Stimulated activated naive CD8-positive, alpha-beta T cell treated with anti-CD3 and anti-CD28 coated beads, Interleukin-15, Interleukin-2, amounts not matched to agents 100 ng/mL and 50 ng/mL, for 24 hours (primary cell): ENCODE measurements at regions not wholly inside any gene's neighbourhood (a gene's known extent, or its start where the extent isn't known, plus 50 kb on each side); places are given as distances from the start of the nearest gene placed in this dataset.

Source experiments
- H3K27ac Mint-ChIP-seq: one replicate; pipeline ENCODE4 v1.8.0; 2021; ENCODE audit warnings: mild to moderate bottlenecking, mixed read lengths
- H3K27me3 Mint-ChIP-seq: one replicate; pipeline ENCODE4 v1.8.0; 2021; ENCODE audit warnings: mixed read lengths
- H3K36me3 Mint-ChIP-seq: one replicate; pipeline ENCODE4 v1.8.0; 2021; ENCODE audit warnings: low read depth, mixed read lengths
- H3K4me1 Mint-ChIP-seq: one replicate; pipeline ENCODE4 v1.8.0; 2021; ENCODE audit warnings: low read depth, mixed read lengths
- H3K4me3 Mint-ChIP-seq: one replicate; pipeline ENCODE4 v1.8.0; 2021; ENCODE audit warnings: mild to moderate bottlenecking, mixed read lengths
- H3K9me3 Mint-ChIP-seq: one replicate; pipeline ENCODE4 v1.8.0; 2021; ENCODE audit warnings: mixed read lengths

GRCh38 chr4:166637816-166638215 is 596.5 kb downstream of the SPOCK3 start:
- no peak overlapping the region for H3K4me3 Mint-ChIP-seq
- H3K27me3 Mint-ChIP-seq: no peaks in the 10 kb centered on the region
- no peak overlapping the region for H3K27ac Mint-ChIP-seq
- H3K9me3 Mint-ChIP-seq: peaks cover 9% of the 10 kb centered on the region
- no peaks in the 10 kb centered on the region for H3K36me3 Mint-ChIP-seq
- H3K4me1 Mint-ChIP-seq: no peaks in the 10 kb centered on the region

DNA sequence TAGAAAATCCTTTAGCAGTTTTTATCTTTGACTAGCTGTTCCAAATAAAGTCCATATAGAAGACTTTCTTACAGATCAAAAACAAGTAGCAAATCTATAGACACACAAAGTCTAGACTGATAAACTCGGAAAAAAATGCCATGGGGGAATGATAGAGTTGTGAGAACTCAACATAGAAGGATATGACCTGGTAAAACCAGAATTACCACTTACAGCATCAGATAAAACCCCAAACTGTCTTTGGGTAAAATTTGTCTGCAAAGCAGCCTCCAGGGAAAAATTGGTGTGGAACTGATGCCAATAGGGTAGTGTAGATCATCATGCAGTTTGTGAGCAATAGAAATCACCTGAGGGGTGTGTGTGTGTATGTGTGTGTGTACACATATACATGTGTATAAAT is 579.1 kb downstream of the SPOCK3 start:
- Mint-ChIP-seq H3K4me3 (no peak overlapping the region), H3K27ac (no peak overlapping the region), H3K4me1 (no peaks in the 10 kb centered on the region), H3K9me3 (no peaks in the 10 kb centered on the region), H3K27me3 (no peaks in the 10 kb centered on the region), H3K36me3 (no peaks in the 10 kb centered on the region)

DNA sequence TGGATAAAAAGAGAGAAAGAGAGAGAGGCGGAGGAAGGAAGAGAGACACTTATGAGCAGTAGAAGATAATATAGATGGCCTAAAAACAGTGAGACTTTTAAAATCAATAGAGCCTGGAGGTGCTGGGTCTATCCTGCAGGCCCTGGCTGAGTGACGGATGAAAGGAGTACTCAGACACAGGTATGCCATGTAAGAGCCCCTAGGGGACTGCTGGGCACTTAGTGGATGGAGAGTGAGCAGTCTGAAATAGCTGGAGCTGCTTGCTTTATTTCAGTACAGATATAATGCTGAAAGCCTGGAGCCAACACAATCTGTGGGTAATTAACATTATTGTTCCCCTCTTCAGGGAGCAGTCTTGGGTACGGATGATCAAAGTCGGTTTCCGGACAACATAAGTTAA is 578.6 kb downstream of the SPOCK3 start:
- Mint-ChIP-seq H3K27ac (no peak overlapping the region), H3K27me3 (no peaks in the 10 kb centered on the region), H3K36me3 (no peaks in the 10 kb centered on the region), H3K9me3 (peaks cover 4% of the 10 kb centered on the region), H3K4me1 (no peaks in the 10 kb centered on the region), H3K4me3 (no peak overlapping the region)

DNA sequence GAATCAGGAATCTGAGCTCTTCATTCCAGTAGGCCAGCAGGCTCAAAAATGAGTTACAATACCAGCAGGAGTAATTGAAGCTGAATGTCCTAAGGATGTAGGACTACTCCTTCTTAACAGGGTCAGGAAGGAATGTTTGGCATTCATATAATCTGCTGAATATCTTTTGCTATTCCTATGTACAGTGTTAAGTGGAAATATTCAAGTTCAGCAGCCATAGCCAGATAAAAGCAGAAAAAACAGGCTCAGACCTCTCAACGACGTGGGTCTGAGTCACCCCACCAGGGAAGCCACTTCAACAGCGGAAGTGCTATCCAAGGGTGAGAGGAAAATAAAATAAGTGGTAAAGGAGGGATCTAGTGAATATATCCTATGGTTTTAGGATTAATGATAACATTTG is 577.0 kb downstream of the SPOCK3 start:
- Mint-ChIP-seq H3K27me3 (no peaks in the 10 kb centered on the region), H3K27ac (no peak overlapping the region), H3K9me3 (peaks cover 4% of the 10 kb centered on the region), H3K4me3 (no peak overlapping the region), H3K36me3 (no peaks in the 10 kb centered on the region), H3K4me1 (no peaks in the 10 kb centered on the region)

DNA sequence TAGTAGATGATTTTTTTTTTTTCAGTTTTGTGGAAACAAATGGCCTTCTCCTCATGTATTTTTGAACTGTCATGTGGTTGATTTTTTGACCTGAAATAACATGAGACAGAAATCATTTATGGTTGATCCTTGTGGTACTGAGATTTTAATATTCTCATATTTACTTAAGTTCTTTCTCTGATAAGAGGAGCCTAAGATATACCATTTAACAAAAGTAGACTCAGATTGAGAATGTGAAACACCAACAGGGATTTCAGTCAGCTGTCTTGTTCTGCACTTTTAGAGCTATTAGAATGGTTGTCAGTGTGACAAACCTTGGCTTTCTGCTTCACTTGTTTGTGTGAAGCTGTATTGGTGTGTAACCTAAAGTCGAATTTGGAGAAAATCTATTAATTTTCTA is 575.7 kb downstream of the SPOCK3 start:
- H3K36me3 Mint-ChIP-seq: no peaks in the 10 kb centered on the region
- peaks cover 7% of the 10 kb centered on the region for H3K9me3 Mint-ChIP-seq
- H3K27ac Mint-ChIP-seq: no peak overlapping the region
- H3K4me3 Mint-ChIP-seq: no peak overlapping the region
- no peaks in the 10 kb centered on the region for H3K27me3 Mint-ChIP-seq
- no peaks in the 10 kb centered on the region for H3K4me1 Mint-ChIP-seq

DNA sequence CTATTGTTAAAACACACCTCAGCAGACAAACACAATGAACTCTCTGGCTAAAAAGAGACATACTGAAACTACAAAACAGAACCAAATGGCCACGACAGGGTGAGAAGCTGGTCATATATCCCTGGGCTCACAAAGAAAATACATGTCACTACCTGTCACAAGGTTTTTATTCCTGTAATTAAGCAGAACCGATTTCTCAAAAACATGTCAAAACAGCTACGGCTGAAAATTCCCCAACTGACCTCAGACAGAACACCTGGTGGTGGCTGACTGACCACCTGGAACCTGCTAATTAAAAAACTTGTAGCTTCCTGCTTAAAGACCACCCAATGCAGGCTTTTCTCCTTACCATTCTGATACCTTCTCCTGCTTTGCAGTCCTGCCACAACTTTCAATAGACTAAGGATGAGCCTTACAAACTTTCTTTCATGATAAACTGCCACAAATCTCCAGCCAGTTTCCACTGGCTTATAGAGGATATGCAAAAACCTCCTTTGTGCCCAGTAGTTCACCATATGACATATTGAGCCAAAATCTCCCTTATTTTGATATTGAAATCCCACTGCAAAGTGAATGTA is 571.9 kb downstream of the SPOCK3 start:
- Mint-ChIP-seq H3K4me1 (no peaks in the 10 kb centered on the region), H3K4me3 (no peak overlapping the region), H3K27me3 (no peaks in the 10 kb centered on the region), H3K9me3 (peaks cover 7% of the 10 kb centered on the region), H3K36me3 (no peaks in the 10 kb centered on the region), H3K27ac (no peak overlapping the region)

- H3K4me3 Mint-ChIP-seq: no peak overlapping the region
- H3K36me3 Mint-ChIP-seq: no peaks in the 10 kb centered on the region
- no peaks in the 10 kb centered on the region for H3K4me1 Mint-ChIP-seq
- no peak overlapping the region for H3K27ac Mint-ChIP-seq
- H3K27me3 Mint-ChIP-seq: no peaks in the 10 kb centered on the region
- H3K9me3 Mint-ChIP-seq: peaks cover 5% of the 10 kb centered on the region
These were observed 564.0 kb downstream of the SPOCK3 start for GRCh38 chr4:166670341-166670740.

GRCh38 chr4:166673911-166674310 is 560.4 kb downstream of the SPOCK3 start:
- Mint-ChIP-seq H3K4me1 (no peaks in the 10 kb centered on the region), H3K4me3 (no peak overlapping the region), H3K36me3 (no peaks in the 10 kb centered on the region), H3K27ac (no peak overlapping the region), H3K9me3 (peaks cover 14% of the 10 kb centered on the region), H3K27me3 (no peaks in the 10 kb centered on the region)

- no peak overlapping the region for H3K4me3 Mint-ChIP-seq
- H3K4me1 Mint-ChIP-seq: no peaks in the 10 kb centered on the region
- H3K27ac Mint-ChIP-seq: no peak overlapping the region
- no peaks in the 10 kb centered on the region for H3K36me3 Mint-ChIP-seq
- no peaks in the 10 kb centered on the region for H3K27me3 Mint-ChIP-seq
- peaks cover 14% of the 10 kb centered on the region for H3K9me3 Mint-ChIP-seq
These were observed 558.9 kb downstream of the SPOCK3 start for GRCh38 chr4:166675411-166675810.

GRCh38 chr4:166680796-166681195 is 553.5 kb downstream of the SPOCK3 start:
- no peak overlapping the region for H3K27ac Mint-ChIP-seq
- H3K4me3 Mint-ChIP-seq: no peak overlapping the region
- H3K36me3 Mint-ChIP-seq: no peaks in the 10 kb centered on the region
- H3K9me3 Mint-ChIP-seq: peaks cover 8% of the 10 kb centered on the region
- no peaks in the 10 kb centered on the region for H3K27me3 Mint-ChIP-seq
- no peaks in the 10 kb centered on the region for H3K4me1 Mint-ChIP-seq

DNA sequence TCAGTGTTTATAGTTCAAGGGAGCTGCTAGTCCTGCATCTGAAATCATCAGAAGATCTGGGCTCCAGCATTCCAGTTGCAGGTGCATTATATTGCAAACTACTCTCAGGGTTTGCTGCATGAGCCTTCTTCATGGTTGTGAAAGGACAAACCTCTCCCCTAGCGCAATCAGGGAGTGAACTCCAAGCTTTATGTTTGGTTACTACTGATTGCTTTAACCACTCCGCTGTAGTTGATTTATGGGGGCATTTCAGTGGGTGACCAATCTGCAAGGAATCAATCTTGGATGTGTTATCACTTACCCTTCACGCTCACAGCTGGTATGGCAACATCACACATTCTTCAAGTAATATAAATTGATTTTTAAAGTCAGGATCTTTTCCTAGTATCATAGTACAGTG is 552.1 kb downstream of the SPOCK3 start:
- Mint-ChIP-seq H3K36me3 (no peaks in the 10 kb centered on the region), H3K27ac (no peak overlapping the region), H3K4me1 (no peaks in the 10 kb centered on the region), H3K9me3 (no peaks in the 10 kb centered on the region), H3K27me3 (no peaks in the 10 kb centered on the region), H3K4me3 (no peak overlapping the region)
